PC-3 (cell line): ENCODE measurements at regions not wholly inside any gene's neighbourhood (a gene's known extent, or its start where the extent isn't known, plus 50 kb on each side); places are given as distances from the start of the nearest gene placed in this dataset.

Source experiments
- CTCF ChIP-seq: fragments of 300-600 bp; sonication (generic); conservative IDR thresholded peaks from 2 replicates; pipeline ENCODE4 v1.5.1; 2017; ENCODE audit warnings: antibody characterized with exemption, low read depth, mild to moderate bottlenecking, low read length
- EZH2 ChIP-seq: fragments of 300-600 bp; sonication (generic); IDR thresholded peaks from one replicate; pipeline ENCODE4 v1.6.1; 2017; ENCODE audit warnings: antibody characterized with exemption, mild to moderate bottlenecking, low read length; ENCODE audit not compliant: unreplicated experiment
- EZH2phosphoT487 ChIP-seq: fragments of 300-600 bp; sonication (generic); IDR thresholded peaks from 2 replicates; pipeline ENCODE4 v1.6.1; 2018; ENCODE audit warnings: mild to moderate bottlenecking, antibody characterized with exemption, low read length, borderline replicate concordance

- no peak for TF ChIP-seq CTCF
- no peak for TF ChIP-seq EZH2phosphoT487
- no peak for TF ChIP-seq EZH2
Measured at GRCh38 chrX:36436361-36436760, 516.8 kb downstream of the CFAP47 start.
